HCT116 (cell line): ENCODE measurements at regions not wholly inside any gene's neighbourhood (a gene's known extent, or its start where the extent isn't known, plus 50 kb on each side); places are given as distances from the start of the nearest gene placed in this dataset.

Experiments
- ATAC-seq: fragments of 200-7000 bp; cut with Tn5 transposase; 2 replicates; pipeline ENCODE4 v1.9.1; 2020; ENCODE audit warnings: mild to moderate bottlenecking, moderate library complexity
- BruUV-seq: library from RNA; stranded (reverse); fragments of 400-500 nt; replicated peaks from 2 replicates; lab custom pipeline; 2021; lab: Mats Ljungman, UMichigan
- CTCF ChIA-PET: fragments of 300-600 bp; sonication (Branson Sonifier 250); formaldehyde crosslinking; loops from one replicate; lab custom pipeline; 2021; ENCODE audit warnings: antibody characterized with exemption; lab: Charles Lee
- POLR2A ChIA-PET: fragments of 300-600, 350-600 bp; sonication (Branson Sonifier 250); formaldehyde crosslinking; loops from one replicate; lab custom pipeline; 2021; ENCODE audit warnings: antibody characterized with exemption; lab: Charles Lee
- RAD21 ChIA-PET, 2 experiments: fragments of 300-600 bp; sonication (Branson Sonifier 250); formaldehyde crosslinking; loops; one replicate each; lab custom pipeline; 2023; ENCODE audit warnings: low total read pairs in 2 of 2; ENCODE audit not compliant: uncharacterized antibody in 2 of 2, unreplicated experiment in 2 of 2, low non-redundant PET in 1 of 2; lab: Charles Lee
- DNase-seq: peaks from one replicate; pipeline ENCODE4 v3.0.0-alpha.2; 2010; ENCODE audit warnings: low read depth, low spot score
- H2AFZ ChIP-seq: fragments of 200-600 bp; shearing (Covaris generic), sonication (generic); 2 replicates; pipeline ENCODE4 v1.6.1; 2017; ENCODE audit warnings: low read depth, mixed run types, mixed read lengths, antibody characterized with exemption, low read length; ENCODE audit not compliant: poor library complexity, severe bottlenecking
- H3K27ac ChIP-seq: 2 replicates; pipeline ENCODE4 v1.5.1; 2012; ENCODE audit warnings: low read depth, low read length
- H3K27me3 ChIP-seq: fragments of 200-600 bp; sonication (generic); 2 replicates; pipeline ENCODE4 v1.6.1; 2016; ENCODE audit warnings: mixed run types, low read length, mixed read lengths; ENCODE audit not compliant: insufficient read depth
- H3K36me3 ChIP-seq, 2 experiments: fragments of 200-500 bp in 1 of 2; fragments of 200-600 bp in 1 of 2; sonication (Bioruptor generic) in 1 of 2; sonication (generic) in 1 of 2; 2 replicates each; pipeline versions ENCODE4 v1.5.1 to v1.6.1; 2014 to 2016; ENCODE audit warnings: low read length in 2 of 2, inconsistent platforms in 1 of 2, mixed read lengths in 1 of 2, mixed run types in 1 of 2; ENCODE audit not compliant: insufficient read depth in 2 of 2, control insufficient read depth in 1 of 2
- H3K4me1 ChIP-seq, 2 experiments: fragments of 200-600 bp in 1 of 2; sonication (generic) in 1 of 2; 2 replicates each; pipeline versions ENCODE4 v1.5.1 to v1.6.1; 2012 to 2017; ENCODE audit warnings: low read length in 2 of 2, inconsistent platforms in 1 of 2, mild to moderate bottlenecking in 1 of 2, mixed read lengths in 1 of 2, mixed run types in 1 of 2, moderate library complexity in 1 of 2; ENCODE audit not compliant: insufficient read depth in 2 of 2, control insufficient read depth in 1 of 2
- H3K4me2 ChIP-seq: fragments of 200-600 bp; sonication (generic); 2 replicates; pipeline ENCODE4 v1.6.1; 2017; ENCODE audit warnings: mixed run types, low read length, mixed read lengths
- H3K4me3 ChIP-seq, 2 experiments: fragments of 200-600 bp in 1 of 2; sonication (generic) in 1 of 2; replicated peaks in 1 of 2; 2 replicates each; pipeline ENCODE4 v1.5.1; 2011 to 2016; ENCODE audit warnings: low read length in 2 of 2, control low read depth in 1 of 2, low read depth in 1 of 2, mild to moderate bottlenecking in 1 of 2, mixed read lengths in 1 of 2, mixed run types in 1 of 2
- H3K79me2 ChIP-seq: fragments of 200-600 bp; sonication (generic); 2 replicates; pipeline ENCODE4 v1.6.1; 2017; ENCODE audit warnings: mild to moderate bottlenecking, mixed run types, low read length, moderate library complexity, mixed read lengths; ENCODE audit not compliant: insufficient read depth
- H3K9ac ChIP-seq: fragments of 200-600 bp; sonication (generic); 2 replicates; pipeline ENCODE4 v1.6.1; 2016; ENCODE audit warnings: low read length, mixed read lengths
- H3K9me2 ChIP-seq: fragments of 200-600 bp; sonication (generic), shearing (Covaris generic); 2 replicates; pipeline ENCODE4 v1.6.1; 2017; ENCODE audit warnings: mixed run types, mild to moderate bottlenecking, moderate library complexity; ENCODE audit not compliant: insufficient read depth
- H3K9me3 ChIP-seq, 2 experiments: fragments of 200-500 bp in 1 of 2; fragments of 200-600 bp in 1 of 2; sonication (Bioruptor generic) in 1 of 2; sonication (generic) in 1 of 2; 2 replicates each; pipeline ENCODE4 v1.6.1; 2014 to 2017; ENCODE audit warnings: low read length in 2 of 2, mixed read lengths in 2 of 2, inconsistent platforms in 1 of 2, low read depth in 1 of 2, mild to moderate bottlenecking in 1 of 2, mixed run types in 1 of 2, moderate library complexity in 1 of 2; ENCODE audit not compliant: control insufficient read depth in 1 of 2, insufficient read depth in 1 of 2
- H4K20me1 ChIP-seq: fragments of 200-600 bp; sonication (generic), shearing (Covaris generic); 2 replicates; pipeline ENCODE4 v1.6.1; 2017; ENCODE audit warnings: mixed run types, mild to moderate bottlenecking, moderate library complexity; ENCODE audit not compliant: insufficient read depth
- ATF3 ChIP-seq: IDR thresholded peaks from 2 replicates; pipeline ENCODE4 v1.6.1; 2012
- CBX3 ChIP-seq: IDR thresholded peaks from 2 replicates; pipeline ENCODE4 v1.6.1; 2012; ENCODE audit warnings: low read depth
- CTCF ChIP-seq, 3 experiments: fragments of 200-600 bp in 1 of 3; sonication (generic) in 1 of 3; IDR thresholded peaks in 2 of 3; conservative IDR thresholded peaks in 1 of 3; 2 replicates each; pipeline ENCODE4 v1.5.1; 2012 to 2017; ENCODE audit warnings: low read depth in 2 of 3, low read length in 2 of 3, antibody characterized with exemption in 1 of 3, borderline replicate concordance in 1 of 3, control low read depth in 1 of 3, mild to moderate bottlenecking in 1 of 3, mixed read lengths in 1 of 3, mixed run types in 1 of 3, moderate library complexity in 1 of 3; ENCODE audit not compliant: insufficient read depth in 1 of 3
- ELF1 ChIP-seq: IDR thresholded peaks from 2 replicates; pipeline ENCODE4 v1.6.1; 2012; ENCODE audit warnings: low read depth, borderline replicate concordance
- EZH2phosphoT487 ChIP-seq: fragments of 200-600 bp; IDR thresholded peaks from 2 replicates; pipeline ENCODE4 v1.6.1; 2018; ENCODE audit warnings: antibody characterized with exemption, borderline replicate concordance
- FOSL1 ChIP-seq: IDR thresholded peaks from 2 replicates; pipeline ENCODE4 v1.6.1; 2012; ENCODE audit warnings: low read depth
- JUND ChIP-seq: IDR thresholded peaks from 2 replicates; pipeline ENCODE4 v1.6.1; 2012
- MAX ChIP-seq: IDR thresholded peaks from 2 replicates; pipeline ENCODE4 v1.6.1; 2012
- POLR2A ChIP-seq: IDR thresholded peaks from 2 replicates; pipeline ENCODE4 v1.7.0; 2011; ENCODE audit warnings: borderline replicate concordance; ENCODE audit not compliant: insufficient read depth, insufficient read length; ENCODE audit errors: extremely low read depth
- POLR2AphosphoS5 ChIP-seq: IDR thresholded peaks from 2 replicates; pipeline ENCODE4 v1.6.1; 2011; ENCODE audit warnings: mild to moderate bottlenecking, low read depth, low read length, moderate library complexity
- SP1 ChIP-seq: IDR thresholded peaks from 2 replicates; pipeline ENCODE4 v1.6.1; 2012; ENCODE audit warnings: low read depth
- SRF ChIP-seq: IDR thresholded peaks from 2 replicates; pipeline ENCODE4 v1.6.1; 2012; ENCODE audit warnings: low read depth
- TCF7L2 ChIP-seq: IDR thresholded peaks from 2 replicates; pipeline ENCODE4 v1.7.0; 2011; ENCODE audit warnings: borderline replicate concordance, inconsistent platforms; ENCODE audit not compliant: insufficient read depth, insufficient read length; ENCODE audit errors: extremely low read depth
- ZBTB33 ChIP-seq: IDR thresholded peaks from 2 replicates; pipeline ENCODE4 v1.6.1; 2011; ENCODE audit warnings: mild to moderate bottlenecking, low read length, moderate library complexity; ENCODE audit not compliant: insufficient replicate concordance; ENCODE audit errors: extremely low read depth
- ZFX ChIP-seq: fragments of 450-650 bp; IDR thresholded peaks from 2 replicates; pipeline ENCODE4 v1.6.1; 2017
- ZNF274 ChIP-seq: fragments of 200-500 bp; sonication (Bioruptor generic); IDR thresholded peaks from 2 replicates; pipeline ENCODE4 v1.6.1; 2014; ENCODE audit warnings: mild to moderate bottlenecking, low read depth, low read length, inconsistent platforms
- intact Hi-C: fragments of 100-400 bp; cut with micrococcal nuclease; formaldehyde crosslinking; loops from 2 replicates; pipeline ENCODE4 v1.10.0; 2022

GRCh38 chr1:232227306-232227705 lies 402.6 kb downstream of the SIPA1L2 start:
- Histone ChIP-seq H3K36me3 (no peaks in the 10 kb centered on the region), H2AFZ (no peak overlapping the region), H3K27me3 (no peaks in the 10 kb centered on the region), H3K27ac (no peak overlapping the region), H3K79me2 (no peaks in the 10 kb centered on the region), H3K9me3 (no peaks in the 10 kb centered on the region), H3K9me2 (no peaks in the 10 kb centered on the region), H3K4me2 (no peak overlapping the region), H3K9ac (no peak overlapping the region), H4K20me1 (no peaks in the 10 kb centered on the region), H3K4me3 (no peak overlapping the region), H3K4me1 (0 out of 4 replicates have a peak, but pooled peaks cover 0 to 4% of the 10 kb centered on the region in 2 experiments)
- DNase-seq (no peak), ATAC-seq (no peak)
- TF ChIP-seq SRF = no peak
- no peak for TF ChIP-seq CBX3
- no peak for TF ChIP-seq ATF3
- no peak for TF ChIP-seq CTCF (IDR thresholded peaks at IDR 0.05 in 2 of 3, conservative IDR thresholded peaks at IDR 0.05 in 1 of 3; ENCODE audit: borderline replicate concordance in 1 of 3, insufficient read depth in 1 of 3, low read depth in 2 of 3, low read length in 2 of 3)
- no peak for TF ChIP-seq FOSL1
- TF ChIP-seq MAX = no peak
- no peak for TF ChIP-seq ZFX
- TF ChIP-seq JUND = no peak
- no peak for TF ChIP-seq POLR2AphosphoS5
- no peak for TF ChIP-seq SP1
- no peak for TF ChIP-seq TCF7L2
- TF ChIP-seq POLR2A = no peak
- TF ChIP-seq ELF1 = no peak
- TF ChIP-seq EZH2phosphoT487 = no peak
- TF ChIP-seq ZBTB33 = no peak
- TF ChIP-seq ZNF274 = no peak
- BruUV-seq = no TSS peak
- intact Hi-C loops = no loop called here
- CTCF ChIA-PET = no interaction called here
- RAD21 ChIA-PET = no interaction called here
- POLR2A ChIA-PET = no interaction called here
